Liver (tissue), 8 donors: ENCODE measurements at regions not wholly inside any gene's neighbourhood (a gene's known extent, or its start where the extent isn't known, plus 50 kb on each side); places are given as distances from the start of the nearest gene placed in this dataset.

Source experiments
- DNase-seq: peaks from one replicate; pipeline ENCODE4 v3.0.0-alpha.2; 2017; ENCODE audit warnings: low spot score
- H3K27ac ChIP-seq, 2 donors: one replicate each; pipeline ENCODE4 v1.7.0; 2013; ENCODE audit warnings: inconsistent platforms in 2 of 2, low read length in 2 of 2, control low read depth in 1 of 2, low read depth in 1 of 2, mild to moderate bottlenecking in 1 of 2
- H3K27me3 ChIP-seq, 4 donors: one replicate each; pipeline versions ENCODE4 v1.6.1 to v1.7.0; 2013; ENCODE audit warnings: low read length in 3 of 4, inconsistent platforms in 1 of 4, mild to moderate bottlenecking in 1 of 4, moderate library complexity in 1 of 4; ENCODE audit not compliant: control insufficient read depth in 4 of 4, insufficient read depth in 4 of 4
- H3K36me3 ChIP-seq, 4 donors: one replicate each; pipeline versions ENCODE4 v1.6.1 to v1.7.0; 2013; ENCODE audit warnings: low read length in 3 of 4, mild to moderate bottlenecking in 3 of 4, low read depth in 1 of 4, moderate library complexity in 1 of 4; ENCODE audit not compliant: control insufficient read depth in 4 of 4, insufficient read depth in 3 of 4
- H3K4me1 ChIP-seq, 4 donors: one replicate each; pipeline versions ENCODE4 v1.6.1 to v1.7.0; 2013; ENCODE audit warnings: low read length in 3 of 4, mild to moderate bottlenecking in 3 of 4, moderate library complexity in 1 of 4; ENCODE audit not compliant: control insufficient read depth in 4 of 4, insufficient read depth in 4 of 4
- H3K4me3 ChIP-seq, 3 donors: one replicate each; pipeline versions ENCODE4 v1.6.1 to v1.7.0; 2013; ENCODE audit warnings: low read length in 3 of 3, control low read depth in 1 of 3, low read depth in 1 of 3, mild to moderate bottlenecking in 1 of 3
- H3K9ac ChIP-seq, 2 donors: one replicate each; pipeline ENCODE4 v1.7.0; 2013; ENCODE audit warnings: low read length in 2 of 2, mild to moderate bottlenecking in 2 of 2, moderate library complexity in 2 of 2, control low read depth in 1 of 2, low read depth in 1 of 2
- H3K9me3 ChIP-seq, 4 donors: one replicate each; pipeline versions ENCODE4 v1.6.1 to v1.7.0; 2013; ENCODE audit warnings: low read length in 3 of 4; ENCODE audit not compliant: control insufficient read depth in 4 of 4
- EGR1 ChIP-seq, 2 donors: IDR thresholded peaks; 2 replicates each; pipeline ENCODE4 v1.6.1; 2016 to 2018; ENCODE audit warnings: antibody characterized with exemption in 2 of 2, low read depth in 2 of 2
- FOXA1 ChIP-seq: IDR thresholded peaks from 2 replicates; pipeline ENCODE4 v1.6.1; 2016; ENCODE audit warnings: antibody characterized with exemption
- FOXA2 ChIP-seq: IDR thresholded peaks from 2 replicates; pipeline ENCODE4 v1.6.1; 2016; ENCODE audit warnings: antibody characterized with exemption
- GABPA ChIP-seq, 2 donors: IDR thresholded peaks in 1 of 2; conservative IDR thresholded peaks in 1 of 2; 2 replicates each; pipeline ENCODE4 v1.6.1; 2016; ENCODE audit warnings: antibody characterized with exemption in 2 of 2, mild to moderate bottlenecking in 1 of 2, moderate library complexity in 1 of 2
- HNF4A ChIP-seq, 2 donors: conservative IDR thresholded peaks; 2 replicates each; pipeline ENCODE4 v1.6.1; 2016; ENCODE audit warnings: antibody characterized with exemption in 2 of 2, mild to moderate bottlenecking in 2 of 2
- HNF4G ChIP-seq: IDR thresholded peaks from 2 replicates; pipeline ENCODE4 v1.6.1; 2016; ENCODE audit warnings: antibody characterized with exemption
- JUND ChIP-seq, 2 donors: IDR thresholded peaks; 2 replicates each; pipeline ENCODE4 v1.6.1; 2016; ENCODE audit warnings: antibody characterized with exemption in 2 of 2
- MAX ChIP-seq: IDR thresholded peaks from 2 replicates; pipeline ENCODE4 v1.6.1; 2016; ENCODE audit warnings: antibody characterized with exemption
- NR2F2 ChIP-seq: IDR thresholded peaks from 2 replicates; pipeline ENCODE4 v1.6.1; 2016; ENCODE audit warnings: antibody characterized with exemption
- RAD21 ChIP-seq, 2 donors: IDR thresholded peaks; 2 replicates each; pipeline ENCODE4 v1.6.1; 2016; ENCODE audit warnings: antibody characterized with exemption in 2 of 2, mild to moderate bottlenecking in 2 of 2
- RXRA ChIP-seq, 2 donors: IDR thresholded peaks; 2 replicates each; pipeline ENCODE4 v1.6.1; 2017 to 2018; ENCODE audit warnings: antibody characterized with exemption in 2 of 2, mild to moderate bottlenecking in 1 of 2
- SP1 ChIP-seq: IDR thresholded peaks from 2 replicates; pipeline ENCODE4 v1.6.1; 2018; ENCODE audit warnings: antibody characterized with exemption, mild to moderate bottlenecking
- TAF1 ChIP-seq: conservative IDR thresholded peaks from 2 replicates; pipeline ENCODE4 v1.6.1; 2016; ENCODE audit warnings: antibody characterized with exemption, mild to moderate bottlenecking
- YY1 ChIP-seq: IDR thresholded peaks from 2 replicates; pipeline ENCODE4 v1.6.1; 2016; ENCODE audit warnings: antibody characterized with exemption, mild to moderate bottlenecking
- WGBS: extraction: QIAGEN DNeasy Blood & Tissue Kit; methylation state at CpG from one replicate; pipeline ENCODE4 v1.1.7; 2013; 5-methylcytosine and 5-hydroxymethylcytosine counted together
- TF ChIP-seq, protein P1 (sequence below): fragments of 150-350 bp; IDR thresholded peaks from 2 replicates; pipeline ENCODE4 v1.5.1; 2017; ENCODE audit warnings: improper control_type of control experiment, low read depth, low read length; ENCODE audit not compliant: missing input control
- TF ChIP-seq, protein P2 (sequence below): IDR thresholded peaks from 2 replicates; pipeline ENCODE4 v1.6.1; 2016; ENCODE audit warnings: antibody characterized with exemption
- TF ChIP-seq, protein P3 (sequence below): IDR thresholded peaks from 2 replicates; pipeline ENCODE4 v1.6.1; 2016; ENCODE audit warnings: antibody characterized with exemption
- donor health status: healthy.
- donor health status: healthy.
- donor health status: healthy.
- donor health status: healthy.
- donor health status: healthy.

GRCh38 chr2:146173934-146174333, 1654.0 kb upstream of the ZEB2 start:
- no peak for DNase-seq
- peaks cover 0 to 4% (median 0%) of the 10 kb centered on the region in 4 donors for H3K9me3 ChIP-seq
- no peak overlapping the region for H3K27ac ChIP-seq
- no peaks in the 10 kb centered on the region for H3K36me3 ChIP-seq
- 93% methylated on average over 2 of the region's 2 CpGs for WGBS
- H3K27me3 ChIP-seq, result no peaks in the 10 kb centered on the region
- TF ChIP-seq TAF1 (no peak), GABPA (IDR thresholded peaks at IDR 0.05 in 1 of 2, conservative IDR thresholded peaks at IDR 0.05 in 1 of 2) (no peak), RAD21 (IDR thresholded peaks at IDR 0.05) (no peak), HNF4G (no peak), NR2F2 (no peak), MAX (no peak), JUND (IDR thresholded peaks at IDR 0.05) (no peak), SP1 (no peak), YY1 (no peak), HNF4A (conservative IDR thresholded peaks at IDR 0.05) (no peak), FOXA1 (no peak), RXRA (IDR thresholded peaks at IDR 0.05) (no peak), FOXA2 (no peak), EGR1 (IDR thresholded peaks at IDR 0.05; ENCODE audit: low read depth in 2 of 2) (no peak)
- TF ChIP-seq, protein P1, sequence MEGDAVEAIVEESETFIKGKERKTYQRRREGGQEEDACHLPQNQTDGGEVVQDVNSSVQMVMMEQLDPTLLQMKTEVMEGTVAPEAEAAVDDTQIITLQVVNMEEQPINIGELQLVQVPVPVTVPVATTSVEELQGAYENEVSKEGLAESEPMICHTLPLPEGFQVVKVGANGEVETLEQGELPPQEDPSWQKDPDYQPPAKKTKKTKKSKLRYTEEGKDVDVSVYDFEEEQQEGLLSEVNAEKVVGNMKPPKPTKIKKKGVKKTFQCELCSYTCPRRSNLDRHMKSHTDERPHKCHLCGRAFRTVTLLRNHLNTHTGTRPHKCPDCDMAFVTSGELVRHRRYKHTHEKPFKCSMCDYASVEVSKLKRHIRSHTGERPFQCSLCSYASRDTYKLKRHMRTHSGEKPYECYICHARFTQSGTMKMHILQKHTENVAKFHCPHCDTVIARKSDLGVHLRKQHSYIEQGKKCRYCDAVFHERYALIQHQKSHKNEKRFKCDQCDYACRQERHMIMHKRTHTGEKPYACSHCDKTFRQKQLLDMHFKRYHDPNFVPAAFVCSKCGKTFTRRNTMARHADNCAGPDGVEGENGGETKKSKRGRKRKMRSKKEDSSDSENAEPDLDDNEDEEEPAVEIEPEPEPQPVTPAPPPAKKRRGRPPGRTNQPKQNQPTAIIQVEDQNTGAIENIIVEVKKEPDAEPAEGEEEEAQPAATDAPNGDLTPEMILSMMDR, result no peak
- TF ChIP-seq, protein P2, sequence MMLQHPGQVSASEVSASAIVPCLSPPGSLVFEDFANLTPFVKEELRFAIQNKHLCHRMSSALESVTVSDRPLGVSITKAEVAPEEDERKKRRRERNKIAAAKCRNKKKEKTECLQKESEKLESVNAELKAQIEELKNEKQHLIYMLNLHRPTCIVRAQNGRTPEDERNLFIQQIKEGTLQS, result no peak
- TF ChIP-seq, protein P3, sequence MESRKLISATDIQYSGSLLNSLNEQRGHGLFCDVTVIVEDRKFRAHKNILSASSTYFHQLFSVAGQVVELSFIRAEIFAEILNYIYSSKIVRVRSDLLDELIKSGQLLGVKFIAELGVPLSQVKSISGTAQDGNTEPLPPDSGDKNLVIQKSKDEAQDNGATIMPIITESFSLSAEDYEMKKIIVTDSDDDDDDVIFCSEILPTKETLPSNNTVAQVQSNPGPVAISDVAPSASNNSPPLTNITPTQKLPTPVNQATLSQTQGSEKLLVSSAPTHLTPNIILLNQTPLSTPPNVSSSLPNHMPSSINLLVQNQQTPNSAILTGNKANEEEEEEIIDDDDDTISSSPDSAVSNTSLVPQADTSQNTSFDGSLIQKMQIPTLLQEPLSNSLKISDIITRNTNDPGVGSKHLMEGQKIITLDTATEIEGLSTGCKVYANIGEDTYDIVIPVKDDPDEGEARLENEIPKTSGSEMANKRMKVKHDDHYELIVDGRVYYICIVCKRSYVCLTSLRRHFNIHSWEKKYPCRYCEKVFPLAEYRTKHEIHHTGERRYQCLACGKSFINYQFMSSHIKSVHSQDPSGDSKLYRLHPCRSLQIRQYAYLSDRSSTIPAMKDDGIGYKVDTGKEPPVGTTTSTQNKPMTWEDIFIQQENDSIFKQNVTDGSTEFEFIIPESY, result no peak
- H3K4me1 ChIP-seq, result no peaks in the 10 kb centered on the region
- H3K4me3 ChIP-seq, result no peak overlapping the region
- H3K9ac ChIP-seq, result no peak overlapping the region

DNA sequence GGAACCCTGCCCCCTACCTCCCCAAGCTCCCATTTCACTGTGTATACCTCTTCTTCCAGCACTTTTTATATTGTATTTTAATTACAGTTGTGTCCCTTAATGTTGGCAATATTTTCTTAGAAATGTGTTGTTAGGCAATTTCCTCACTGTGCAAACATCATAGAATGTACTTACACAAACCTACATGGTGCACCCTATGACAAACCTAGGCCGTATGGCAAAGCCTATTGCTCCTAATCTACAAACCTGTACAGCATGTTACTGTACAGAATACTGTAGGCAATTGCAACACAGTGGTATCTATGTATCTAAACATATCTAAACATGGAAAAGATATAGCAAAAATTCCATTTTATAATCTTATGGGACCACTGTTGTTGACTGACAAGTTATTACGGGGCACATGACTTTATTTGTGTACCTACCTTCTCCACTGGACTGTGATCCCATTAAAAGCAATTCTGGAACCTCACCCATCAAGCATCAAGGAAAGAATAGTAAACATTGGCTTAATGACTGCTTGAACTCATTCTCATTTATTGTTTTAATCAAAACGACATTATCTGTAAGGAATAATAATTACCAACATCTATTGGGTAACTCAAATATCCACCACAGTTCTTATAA, 1641.5 kb upstream of the ZEB2 start:
- H3K36me3 ChIP-seq, result no peaks in the 10 kb centered on the region
- H3K9me3 ChIP-seq, result no peaks in the 10 kb centered on the region
- peaks cover 0 to 12% (median 6%) of the 10 kb centered on the region in 4 donors for H3K4me1 ChIP-seq
- no peaks in the 10 kb centered on the region for H3K27me3 ChIP-seq
- DNase-seq, result no peak
- H3K27ac ChIP-seq, result no peak overlapping the region
- no peak overlapping the region for H3K4me3 ChIP-seq
- no peak overlapping the region for H3K9ac ChIP-seq
- 59% methylated on average over 3 of the region's 3 CpGs for WGBS
- TF ChIP-seq YY1 (no peak), SP1 (no peak), HNF4A (conservative IDR thresholded peaks at IDR 0.05) (no peak), MAX (no peak), FOXA2 (no peak), GABPA (IDR thresholded peaks at IDR 0.05 in 1 of 2, conservative IDR thresholded peaks at IDR 0.05 in 1 of 2) (no peak), EGR1 (IDR thresholded peaks at IDR 0.05; ENCODE audit: low read depth in 2 of 2) (no peak), RAD21 (IDR thresholded peaks at IDR 0.05) (no peak), FOXA1 (no peak), TAF1 (no peak), HNF4G (no peak), RXRA (IDR thresholded peaks at IDR 0.05) (no peak)
- TF ChIP-seq, protein P1, result no peak
- TF ChIP-seq, protein P2, result no peak
- TF ChIP-seq, protein P3, result no peak
